WI38 (cell line): ENCODE measurements at regions not wholly inside any gene's neighbourhood (a gene's known extent, or its start where the extent isn't known, plus 50 kb on each side); places are given as distances from the start of the nearest gene placed in this dataset.

Experiments used
- H3K4me3 ChIP-seq: 2 replicates; pipeline ENCODE4 v1.5.1; 2011; ENCODE audit warnings: low read depth, mild to moderate bottlenecking, control low read depth, low read length
- TF ChIP-seq, protein P1 (sequence below): IDR thresholded peaks from 2 replicates; pipeline ENCODE4 v1.5.1; 2012; ENCODE audit warnings: low read depth, mild to moderate bottlenecking, control low read depth, low read length

DNA sequence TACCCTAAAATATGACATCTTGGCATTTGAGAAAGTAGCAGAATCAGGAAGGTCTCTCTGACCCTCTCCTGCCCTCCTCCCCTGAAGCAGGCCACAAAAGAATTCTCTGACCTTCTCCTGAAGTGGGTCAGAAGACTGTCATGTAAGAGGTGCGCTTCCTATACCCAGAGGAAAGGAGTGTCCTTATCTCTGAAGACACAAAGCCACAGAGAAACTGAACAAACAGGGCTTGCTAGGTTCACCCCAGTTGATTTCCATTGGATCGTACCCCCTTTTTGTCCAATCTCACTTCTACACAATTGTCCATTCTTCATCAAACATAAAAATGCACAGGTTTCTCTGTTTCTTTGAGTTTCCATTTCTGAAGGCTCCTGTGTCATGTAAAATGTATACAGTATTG lies 272.0 kb upstream of the SOX4 start:
- H3K4me3 ChIP-seq: no peak overlapping the region
- TF ChIP-seq, protein P1, sequence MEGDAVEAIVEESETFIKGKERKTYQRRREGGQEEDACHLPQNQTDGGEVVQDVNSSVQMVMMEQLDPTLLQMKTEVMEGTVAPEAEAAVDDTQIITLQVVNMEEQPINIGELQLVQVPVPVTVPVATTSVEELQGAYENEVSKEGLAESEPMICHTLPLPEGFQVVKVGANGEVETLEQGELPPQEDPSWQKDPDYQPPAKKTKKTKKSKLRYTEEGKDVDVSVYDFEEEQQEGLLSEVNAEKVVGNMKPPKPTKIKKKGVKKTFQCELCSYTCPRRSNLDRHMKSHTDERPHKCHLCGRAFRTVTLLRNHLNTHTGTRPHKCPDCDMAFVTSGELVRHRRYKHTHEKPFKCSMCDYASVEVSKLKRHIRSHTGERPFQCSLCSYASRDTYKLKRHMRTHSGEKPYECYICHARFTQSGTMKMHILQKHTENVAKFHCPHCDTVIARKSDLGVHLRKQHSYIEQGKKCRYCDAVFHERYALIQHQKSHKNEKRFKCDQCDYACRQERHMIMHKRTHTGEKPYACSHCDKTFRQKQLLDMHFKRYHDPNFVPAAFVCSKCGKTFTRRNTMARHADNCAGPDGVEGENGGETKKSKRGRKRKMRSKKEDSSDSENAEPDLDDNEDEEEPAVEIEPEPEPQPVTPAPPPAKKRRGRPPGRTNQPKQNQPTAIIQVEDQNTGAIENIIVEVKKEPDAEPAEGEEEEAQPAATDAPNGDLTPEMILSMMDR: no peak

DNA sequence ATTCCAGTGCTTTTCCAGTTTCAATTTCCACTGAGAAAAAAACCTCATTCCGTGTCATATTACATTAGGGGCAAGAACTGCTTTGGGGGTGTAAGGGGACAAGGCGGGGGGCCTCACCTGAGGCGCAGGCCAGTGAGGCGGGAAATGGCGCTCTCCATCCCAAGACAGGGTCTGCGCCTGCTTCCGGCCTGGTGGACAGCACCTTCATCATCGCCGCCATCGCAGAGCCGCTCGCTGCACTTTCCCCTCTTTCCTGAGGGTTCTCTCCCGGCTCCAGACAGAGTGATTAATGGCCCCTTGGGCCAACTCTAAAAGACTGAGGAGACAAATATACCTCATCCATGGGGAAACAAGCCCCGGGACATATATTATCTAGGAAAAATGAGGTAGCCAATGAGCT lies 270.0 kb upstream of the SOX4 start:
- TF ChIP-seq, protein P1: no peak
- H3K4me3 ChIP-seq: no peak overlapping the region

DNA sequence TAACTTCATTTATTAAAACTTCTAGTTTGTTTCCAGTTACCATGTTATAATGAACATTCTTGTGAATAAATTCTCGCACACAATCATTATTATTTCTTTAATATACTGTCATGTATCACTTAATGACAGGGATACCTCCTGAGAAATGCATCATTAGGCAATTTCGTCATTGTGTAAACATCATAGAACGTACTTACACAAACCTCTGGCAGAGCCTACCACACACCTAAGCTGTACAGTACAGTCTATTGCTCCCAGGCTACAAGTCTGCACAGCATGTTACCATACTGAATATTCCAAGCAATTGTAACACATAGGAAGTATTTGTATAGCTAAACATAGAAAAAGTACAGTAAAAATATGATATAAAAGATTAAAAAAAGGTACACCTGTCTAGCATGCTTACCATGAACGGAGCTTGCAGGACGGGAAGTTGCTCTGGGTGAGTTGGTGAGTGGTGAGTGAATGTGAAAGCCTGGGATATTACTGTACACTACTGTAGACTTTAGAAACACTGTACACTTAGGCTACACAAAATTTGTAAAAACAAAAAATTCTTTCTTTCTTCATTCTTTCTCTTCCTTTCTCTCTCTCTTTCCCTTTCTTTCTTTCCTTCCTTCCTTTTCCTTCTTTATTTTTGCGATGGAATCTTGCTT lies 268.2 kb upstream of the SOX4 start:
- TF ChIP-seq, protein P1: no peak

DNA sequence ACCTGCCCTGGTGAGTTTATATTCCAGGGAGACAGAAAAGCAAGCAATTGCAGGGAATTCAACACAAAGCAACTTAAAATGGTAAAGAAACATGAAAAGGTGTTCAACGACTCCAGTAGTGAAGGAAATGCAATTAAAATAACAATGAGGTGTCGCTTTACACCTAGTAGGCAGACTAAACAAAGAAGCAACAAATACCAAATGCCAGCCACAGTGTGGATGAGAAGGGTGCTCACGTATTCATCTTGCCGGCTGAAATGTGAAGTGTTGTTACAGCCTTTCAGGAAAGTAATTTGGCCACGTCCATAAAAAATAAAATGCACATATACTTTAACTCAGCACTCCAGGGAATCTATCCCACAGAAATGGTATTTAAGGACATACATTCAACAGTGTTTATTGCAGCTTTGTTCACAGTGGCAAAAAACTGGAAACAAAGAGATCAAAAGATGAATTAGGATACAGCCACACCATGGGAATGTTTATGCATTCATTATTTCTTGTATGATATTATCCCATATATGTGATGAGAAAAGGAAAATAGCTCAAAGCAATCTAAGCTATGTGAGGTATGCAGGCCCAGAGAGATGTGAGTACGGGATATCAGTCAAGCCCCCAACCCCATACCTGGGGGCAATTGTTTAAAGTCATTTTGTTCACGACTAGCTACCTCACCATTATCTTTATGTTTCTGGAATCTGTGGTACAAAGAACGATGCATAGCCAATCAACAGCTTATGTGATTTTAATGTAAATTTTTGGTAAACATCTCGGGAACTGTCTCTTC lies 266.0 kb upstream of the SOX4 start:
- no peak overlapping the region for H3K4me3 ChIP-seq
- TF ChIP-seq, protein P1: no peak

More for the DNA sequence above, 268.2 kb upstream of the SOX4 start:
- no peak overlapping the region for H3K4me3 ChIP-seq

DNA sequence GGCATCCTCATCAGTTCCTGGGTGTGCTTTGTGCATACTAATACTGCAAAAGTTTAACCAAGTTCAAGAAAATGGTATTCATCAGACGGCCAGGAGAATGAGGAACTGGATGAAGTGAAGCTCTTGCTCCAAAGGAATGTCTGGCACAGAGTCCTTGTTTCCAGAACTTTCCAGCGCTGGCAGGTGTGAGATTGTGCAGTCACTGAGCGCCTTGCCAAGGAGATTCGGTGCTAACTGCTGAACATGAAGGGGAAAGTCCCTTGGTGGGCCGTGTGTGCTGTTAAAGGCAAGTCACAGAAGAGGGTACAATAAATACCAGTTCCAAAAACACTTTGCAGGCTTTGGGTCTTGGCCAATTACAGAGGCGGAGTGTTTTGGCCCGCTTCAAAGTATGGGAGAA lies 262.3 kb upstream of the SOX4 start:
- no peak overlapping the region for H3K4me3 ChIP-seq
- TF ChIP-seq, protein P1: no peak

DNA sequence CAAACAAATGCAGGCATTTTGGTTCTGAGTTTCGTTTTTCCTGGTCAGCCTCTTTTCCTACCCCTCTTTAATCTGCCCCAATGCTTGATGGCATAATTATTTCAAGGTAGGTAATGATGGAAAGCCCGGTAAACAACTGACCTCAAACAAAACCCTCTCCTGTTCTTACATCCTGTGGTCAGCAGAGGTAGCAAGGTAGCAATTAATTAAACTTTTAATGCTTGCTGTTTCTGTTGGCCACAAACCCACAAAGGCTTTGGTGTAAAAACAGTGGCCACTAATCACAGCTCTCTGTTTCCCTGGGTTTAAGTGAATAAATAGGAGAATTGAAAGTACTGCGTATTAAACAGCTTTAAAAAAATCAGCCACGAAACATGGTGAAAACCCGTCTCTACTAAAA lies 261.5 kb upstream of the SOX4 start:
- H3K4me3 ChIP-seq: no peak overlapping the region
- TF ChIP-seq, protein P1: no peak

DNA sequence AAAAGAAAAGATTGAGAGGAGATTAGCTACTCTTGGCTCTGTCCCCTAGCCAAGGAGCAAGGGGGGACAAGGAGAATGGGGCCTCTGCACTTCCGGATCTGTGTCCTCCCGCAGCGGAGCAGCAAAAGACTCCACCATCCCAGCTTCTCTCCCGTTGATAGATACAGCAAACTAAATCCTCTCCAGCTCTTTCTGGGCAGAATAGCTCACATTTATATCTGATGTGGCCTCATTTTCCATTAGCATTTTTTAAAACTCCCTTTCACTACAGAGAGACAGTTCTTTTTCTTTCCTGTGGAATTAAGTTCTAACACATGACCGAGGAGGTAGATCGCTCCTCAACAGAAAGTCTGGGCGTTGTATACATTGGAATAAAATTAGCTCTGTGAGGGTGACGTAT lies 260.9 kb upstream of the SOX4 start:
- H3K4me3 ChIP-seq: no peak overlapping the region
- TF ChIP-seq, protein P1: no peak
